GM04503 (cell line): ENCODE measurements at regions not wholly inside any gene's neighbourhood (a gene's known extent, or its start where the extent isn't known, plus 50 kb on each side); places are given as distances from the start of the nearest gene placed in this dataset.
"Not testable (repeated sequence)": the region's sequence is repeated elsewhere in the genome, so short reads cannot be mapped to it uniquely, and the experiment has no call there.

Experiments used
- DNase-seq: peaks from one replicate; pipeline ENCODE4 v3.0.0-alpha.2; 2012; ENCODE audit warnings: low read depth

GRCh38 chr2:228516019-228516418 is 334.5 kb upstream of the SPHKAP start:
- DNase-seq = no peak

- not testable (repeated sequence) for DNase-seq
These were observed 332.0 kb upstream of the SPHKAP start for GRCh38 chr2:228513480-228513879.

GRCh38 chr2:228509021-228509420 is 327.5 kb upstream of the SPHKAP start:
- DNase-seq = no peak

- DNase-seq = no peak
These were observed 326.4 kb upstream of the SPHKAP start for GRCh38 chr2:228507870-228508269.

- DNase-seq = no peak
These were observed 325.8 kb upstream of the SPHKAP start for GRCh38 chr2:228507231-228507824.

- no peak for DNase-seq
These were observed 322.2 kb upstream of the SPHKAP start for GRCh38 chr2:228503731-228504130.

- no peak for DNase-seq
These were observed 312.4 kb upstream of the SPHKAP start for GRCh38 chr2:228493852-228494251.

GRCh38 chr2:228479014-228479413 is 297.5 kb upstream of the SPHKAP start:
- no peak for DNase-seq

GRCh38 chr2:228474466-228474865 is 293.0 kb upstream of the SPHKAP start:
- peak; percentile 39 for DNase-seq

- DNase-seq = peak; percentile 44
These were observed 288.2 kb upstream of the SPHKAP start for GRCh38 chr2:228469721-228470120.

- no peak for DNase-seq
These were observed 285.4 kb upstream of the SPHKAP start for GRCh38 chr2:228466851-228467250.

- DNase-seq = no peak
These were observed 283.9 kb upstream of the SPHKAP start for GRCh38 chr2:228465408-228465807.

- DNase-seq = no peak
These were observed 276.9 kb upstream of the SPHKAP start for GRCh38 chr2:228458364-228458763.

- no peak for DNase-seq
These were observed 265.9 kb upstream of the SPHKAP start for GRCh38 chr2:228447266-228447915.

- peak; percentile 11 for DNase-seq
These were observed 265.2 kb upstream of the SPHKAP start for GRCh38 chr2:228446734-228447133.

GRCh38 chr2:228444161-228444560 is 262.7 kb upstream of the SPHKAP start:
- DNase-seq = no peak

GRCh38 chr2:228433721-228434120 is 252.2 kb upstream of the SPHKAP start:
- no peak for DNase-seq

GRCh38 chr2:228432116-228432515 is 250.6 kb upstream of the SPHKAP start:
- no peak for DNase-seq

GRCh38 chr2:228430986-228431385 is 249.5 kb upstream of the SPHKAP start:
- no peak for DNase-seq

- no peak for DNase-seq
These were observed 245.2 kb upstream of the SPHKAP start for GRCh38 chr2:228426502-228427216.

GRCh38 chr2:228425411-228426060 is 244.0 kb upstream of the SPHKAP start:
- DNase-seq = not testable (repeated sequence)

- no peak for DNase-seq
These were observed 236.5 kb upstream of the SPHKAP start for GRCh38 chr2:228417956-228418355.

GRCh38 chr2:228417526-228417925 is 236.0 kb upstream of the SPHKAP start:
- DNase-seq = no peak
